Keratinocyte (primary cell): ENCODE measurements at regions not wholly inside any gene's neighbourhood (a gene's known extent, or its start where the extent isn't known, plus 50 kb on each side); places are given as distances from the start of the nearest gene placed in this dataset.

Experiments used
- EZH2 ChIP-seq: IDR thresholded peaks from one replicate; pipeline ENCODE4 v1.6.1; 2012; ENCODE audit warnings: inconsistent platforms, mild to moderate bottlenecking, low read length, moderate library complexity
- TF ChIP-seq, protein P1 (sequence below), 3 experiments: IDR thresholded peaks in 1 of 3; conservative IDR thresholded peaks in 1 of 3; optimal IDR thresholded peaks in 1 of 3; 2 replicates in 2 of 3; 3 replicates in 1 of 3; pipeline versions ENCODE3 to v1.5.1; 2011; ENCODE audit warnings: low read length in 3 of 3, mild to moderate bottlenecking in 3 of 3, moderate library complexity in 2 of 3, control low read depth in 1 of 3, inconsistent platforms in 1 of 3; ENCODE audit not compliant: insufficient read depth in 2 of 3; ENCODE audit errors: extremely low read depth in 1 of 3

GRCh38 chr10:36002445-36002844 lies 360.3 kb upstream of the FZD8 start:
- TF ChIP-seq, protein P1, sequence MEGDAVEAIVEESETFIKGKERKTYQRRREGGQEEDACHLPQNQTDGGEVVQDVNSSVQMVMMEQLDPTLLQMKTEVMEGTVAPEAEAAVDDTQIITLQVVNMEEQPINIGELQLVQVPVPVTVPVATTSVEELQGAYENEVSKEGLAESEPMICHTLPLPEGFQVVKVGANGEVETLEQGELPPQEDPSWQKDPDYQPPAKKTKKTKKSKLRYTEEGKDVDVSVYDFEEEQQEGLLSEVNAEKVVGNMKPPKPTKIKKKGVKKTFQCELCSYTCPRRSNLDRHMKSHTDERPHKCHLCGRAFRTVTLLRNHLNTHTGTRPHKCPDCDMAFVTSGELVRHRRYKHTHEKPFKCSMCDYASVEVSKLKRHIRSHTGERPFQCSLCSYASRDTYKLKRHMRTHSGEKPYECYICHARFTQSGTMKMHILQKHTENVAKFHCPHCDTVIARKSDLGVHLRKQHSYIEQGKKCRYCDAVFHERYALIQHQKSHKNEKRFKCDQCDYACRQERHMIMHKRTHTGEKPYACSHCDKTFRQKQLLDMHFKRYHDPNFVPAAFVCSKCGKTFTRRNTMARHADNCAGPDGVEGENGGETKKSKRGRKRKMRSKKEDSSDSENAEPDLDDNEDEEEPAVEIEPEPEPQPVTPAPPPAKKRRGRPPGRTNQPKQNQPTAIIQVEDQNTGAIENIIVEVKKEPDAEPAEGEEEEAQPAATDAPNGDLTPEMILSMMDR (optimal IDR thresholded peaks at IDR 0.05 in 1 of 3, IDR thresholded peaks at IDR 0.05 in 1 of 3, conservative IDR thresholded peaks at IDR 0.05 in 1 of 3; ENCODE audit: extremely low read depth in 1 of 3, insufficient read depth in 2 of 3, low read length in 3 of 3), result no peak
- TF ChIP-seq EZH2, result no peak
